HepG2 (cell line): ENCODE measurements at regions not wholly inside any gene's neighbourhood (a gene's known extent, or its start where the extent isn't known, plus 50 kb on each side); places are given as distances from the start of the nearest gene placed in this dataset.

Source experiments
- EEA1 ChIP-seq: sonication (generic); formaldehyde crosslinking; IDR thresholded peaks from 2 replicates; pipeline ENCODE4 v1.5.1; 2020; ENCODE audit warnings: mild to moderate bottlenecking, missing genetic modification reagents, borderline replicate concordance
- EHMT2 ChIP-seq: fragments of 200-600 bp; sonication (generic); IDR thresholded peaks from 2 replicates; pipeline ENCODE4 v1.7.0; 2017; ENCODE audit warnings: antibody characterized with exemption, low read depth, low read length, borderline replicate concordance
- HNRNPH1 ChIP-seq: fragments of 200-400 bp; formaldehyde crosslinking; optimal IDR thresholded peaks from 2 replicates; pipeline ENCODE3; 2017; ENCODE audit warnings: mild to moderate bottlenecking, low read depth, low read length
- NR2F2 ChIP-seq: IDR thresholded peaks from 2 replicates; pipeline ENCODE4 v1.6.1; 2012; ENCODE audit warnings: low read depth, inconsistent platforms, borderline replicate concordance
- RFXAP ChIP-seq: sonication (generic); formaldehyde crosslinking; IDR thresholded peaks from 2 replicates; pipeline ENCODE4 v1.4.0; 2020; ENCODE audit warnings: missing genetic modification reagents, borderline replicate concordance
- SIN3A ChIP-seq: IDR thresholded peaks from 2 replicates; pipeline ENCODE4 v1.6.1; 2011; ENCODE audit warnings: low read depth, mild to moderate bottlenecking, control low read depth, low read length, borderline replicate concordance
- SIX1 ChIP-seq: sonication (generic); formaldehyde crosslinking; IDR thresholded peaks from 2 replicates; pipeline ENCODE4 v1.4.0; 2020; ENCODE audit warnings: missing genetic modification reagents, borderline replicate concordance
- SP2 ChIP-seq: sonication (generic); formaldehyde crosslinking; IDR thresholded peaks from 2 replicates; pipeline ENCODE4 v1.5.1; 2020; ENCODE audit warnings: mild to moderate bottlenecking, missing genetic modification reagents
- TBL1XR1 ChIP-seq: fragments of 150-350 bp; IDR thresholded peaks from 2 replicates; pipeline ENCODE4 v1.6.1; 2014; ENCODE audit warnings: borderline replicate concordance, low read length; ENCODE audit not compliant: partially characterized antibody
- ZNF205 ChIP-seq: IDR thresholded peaks from 2 replicates; pipeline ENCODE4 v1.6.1; 2018; ENCODE audit warnings: missing biosample characterization, missing genetic modification reagents
- ZNF557 ChIP-seq: sonication (generic); formaldehyde crosslinking; IDR thresholded peaks from 2 replicates; pipeline ENCODE4 v1.4.0; 2020; ENCODE audit warnings: missing genetic modification reagents
- ZNF724P ChIP-seq: sonication (generic); formaldehyde crosslinking; IDR thresholded peaks from 2 replicates; pipeline ENCODE4 v1.8.0; 2022; ENCODE audit warnings: missing genetic modification reagents, borderline replicate concordance
- ZNF83 ChIP-seq: sonication (generic); formaldehyde crosslinking; IDR thresholded peaks from 2 replicates; pipeline ENCODE4 v1.4.0; 2020; ENCODE audit warnings: missing genetic modification reagents, mild to moderate bottlenecking, borderline replicate concordance
- TF ChIP-seq, protein P1 (sequence below): IDR thresholded peaks from 2 replicates; pipeline ENCODE4 v1.6.1; 2016; ENCODE audit warnings: missing compliant biosample characterization, missing genetic modification reagents, borderline replicate concordance
- TF ChIP-seq, protein P2 (sequence below): sonication (generic); formaldehyde crosslinking; IDR thresholded peaks from 2 replicates; pipeline ENCODE4 v1.4.0; 2020; ENCODE audit warnings: missing genetic modification reagents, mild to moderate bottlenecking, borderline replicate concordance
- TF ChIP-seq, protein P3 (sequence below): sonication (generic); formaldehyde crosslinking; IDR thresholded peaks from 2 replicates; pipeline ENCODE4 v1.4.0; 2020; ENCODE audit warnings: missing genetic modification reagents, mild to moderate bottlenecking, borderline replicate concordance
- TF ChIP-seq, protein P4 (sequence below): sonication (generic); formaldehyde crosslinking; IDR thresholded peaks from 2 replicates; pipeline ENCODE4 v1.4.0; 2020; ENCODE audit warnings: missing genetic modification reagents
- TF ChIP-seq, protein P5 (sequence below): sonication (generic); formaldehyde crosslinking; IDR thresholded peaks from 2 replicates; pipeline ENCODE4 v1.4.0; 2020; ENCODE audit warnings: mild to moderate bottlenecking, missing genetic modification reagents, borderline replicate concordance
- TF ChIP-seq, protein P6 (sequence below), 2 experiments: fragments of 450-650 bp in 1 of 2; sonication (generic) in 1 of 2; formaldehyde crosslinking; IDR thresholded peaks; 2 replicates each; pipeline versions ENCODE4 v1.5.0 to v1.8.0; 2020 to 2022; ENCODE audit warnings: mild to moderate bottlenecking in 1 of 2, missing genetic modification reagents in 1 of 2

DNA sequence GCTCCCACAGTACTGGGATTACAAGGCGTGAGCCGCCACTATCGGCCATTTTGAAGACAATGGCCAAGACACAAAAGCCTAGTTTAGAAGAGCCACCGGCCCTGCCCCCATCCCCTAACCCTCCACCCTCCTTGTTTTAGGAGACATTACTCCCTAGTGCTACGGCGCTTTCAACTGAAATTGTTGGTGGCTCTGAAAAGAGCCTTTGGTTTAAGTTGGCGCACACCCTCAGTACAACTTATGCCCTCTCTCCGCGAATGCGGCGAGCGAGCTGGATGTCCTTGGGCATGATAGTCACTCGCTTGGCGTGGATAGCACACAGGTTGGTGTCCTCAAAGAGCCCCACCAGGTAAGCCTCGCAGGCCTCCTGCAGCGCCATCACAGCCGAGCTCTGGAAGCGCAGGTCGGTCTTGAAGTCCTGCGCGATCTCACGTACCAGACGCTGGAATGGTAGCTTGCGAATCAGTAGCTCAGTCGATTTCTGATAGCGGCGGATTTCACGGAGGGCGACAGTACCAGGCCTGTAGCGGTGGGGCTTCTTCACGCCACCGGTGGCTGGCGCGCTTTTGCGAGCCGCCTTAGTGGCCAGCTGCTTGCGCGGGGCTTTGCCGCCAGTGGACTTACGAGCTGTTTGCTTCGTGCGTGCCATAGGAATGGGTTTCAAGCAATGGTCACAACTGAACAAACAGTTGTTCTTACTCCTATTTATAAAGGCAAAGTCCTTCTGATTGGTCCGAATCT, 114.9 kb upstream of the BTN3A2 start (continued):
- TF ChIP-seq, protein P1, sequence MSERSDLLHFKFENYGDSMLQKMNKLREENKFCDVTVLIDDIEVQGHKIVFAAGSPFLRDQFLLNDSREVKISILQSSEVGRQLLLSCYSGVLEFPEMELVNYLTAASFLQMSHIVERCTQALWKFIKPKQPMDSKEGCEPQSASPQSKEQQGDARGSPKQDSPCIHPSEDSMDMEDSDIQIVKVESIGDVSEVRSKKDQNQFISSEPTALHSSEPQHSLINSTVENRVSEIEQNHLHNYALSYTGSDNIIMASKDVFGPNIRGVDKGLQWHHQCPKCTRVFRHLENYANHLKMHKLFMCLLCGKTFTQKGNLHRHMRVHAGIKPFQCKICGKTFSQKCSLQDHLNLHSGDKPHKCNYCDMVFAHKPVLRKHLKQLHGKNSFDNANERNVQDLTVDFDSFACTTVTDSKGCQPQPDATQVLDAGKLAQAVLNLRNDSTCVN (CRISPR knock-in tag): no peak
- no peak for TF ChIP-seq NR2F2
- TF ChIP-seq, protein P2, sequence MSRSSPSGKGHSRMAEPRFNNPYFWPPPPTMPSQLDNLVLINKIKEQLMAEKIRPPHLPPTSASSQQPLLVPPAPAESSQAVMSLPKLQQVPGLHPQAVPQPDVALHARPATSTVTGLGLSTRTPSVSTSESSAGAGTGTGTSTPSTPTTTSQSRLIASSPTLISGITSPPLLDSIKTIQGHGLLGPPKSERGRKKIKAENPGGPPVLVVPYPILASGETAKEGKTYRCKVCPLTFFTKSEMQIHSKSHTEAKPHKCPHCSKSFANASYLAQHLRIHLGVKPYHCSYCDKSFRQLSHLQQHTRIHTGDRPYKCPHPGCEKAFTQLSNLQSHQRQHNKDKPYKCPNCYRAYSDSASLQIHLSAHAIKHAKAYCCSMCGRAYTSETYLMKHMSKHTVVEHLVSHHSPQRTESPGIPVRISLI (CRISPR knock-in tag): no peak
- no peak for TF ChIP-seq ZNF724P (CRISPR knock-in tag)
- TF ChIP-seq, protein P3, sequence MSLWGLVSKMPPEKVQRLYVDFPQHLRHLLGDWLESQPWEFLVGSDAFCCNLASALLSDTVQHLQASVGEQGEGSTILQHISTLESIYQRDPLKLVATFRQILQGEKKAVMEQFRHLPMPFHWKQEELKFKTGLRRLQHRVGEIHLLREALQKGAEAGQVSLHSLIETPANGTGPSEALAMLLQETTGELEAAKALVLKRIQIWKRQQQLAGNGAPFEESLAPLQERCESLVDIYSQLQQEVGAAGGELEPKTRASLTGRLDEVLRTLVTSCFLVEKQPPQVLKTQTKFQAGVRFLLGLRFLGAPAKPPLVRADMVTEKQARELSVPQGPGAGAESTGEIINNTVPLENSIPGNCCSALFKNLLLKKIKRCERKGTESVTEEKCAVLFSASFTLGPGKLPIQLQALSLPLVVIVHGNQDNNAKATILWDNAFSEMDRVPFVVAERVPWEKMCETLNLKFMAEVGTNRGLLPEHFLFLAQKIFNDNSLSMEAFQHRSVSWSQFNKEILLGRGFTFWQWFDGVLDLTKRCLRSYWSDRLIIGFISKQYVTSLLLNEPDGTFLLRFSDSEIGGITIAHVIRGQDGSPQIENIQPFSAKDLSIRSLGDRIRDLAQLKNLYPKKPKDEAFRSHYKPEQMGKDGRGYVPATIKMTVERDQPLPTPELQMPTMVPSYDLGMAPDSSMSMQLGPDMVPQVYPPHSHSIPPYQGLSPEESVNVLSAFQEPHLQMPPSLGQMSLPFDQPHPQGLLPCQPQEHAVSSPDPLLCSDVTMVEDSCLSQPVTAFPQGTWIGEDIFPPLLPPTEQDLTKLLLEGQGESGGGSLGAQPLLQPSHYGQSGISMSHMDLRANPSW (CRISPR knock-in tag): no peak
- no peak; the same call in 1 of the 2 replicates for TF ChIP-seq ZNF205
- TF ChIP-seq ZNF83 (CRISPR knock-in tag): no peak
- TF ChIP-seq, protein P4, sequence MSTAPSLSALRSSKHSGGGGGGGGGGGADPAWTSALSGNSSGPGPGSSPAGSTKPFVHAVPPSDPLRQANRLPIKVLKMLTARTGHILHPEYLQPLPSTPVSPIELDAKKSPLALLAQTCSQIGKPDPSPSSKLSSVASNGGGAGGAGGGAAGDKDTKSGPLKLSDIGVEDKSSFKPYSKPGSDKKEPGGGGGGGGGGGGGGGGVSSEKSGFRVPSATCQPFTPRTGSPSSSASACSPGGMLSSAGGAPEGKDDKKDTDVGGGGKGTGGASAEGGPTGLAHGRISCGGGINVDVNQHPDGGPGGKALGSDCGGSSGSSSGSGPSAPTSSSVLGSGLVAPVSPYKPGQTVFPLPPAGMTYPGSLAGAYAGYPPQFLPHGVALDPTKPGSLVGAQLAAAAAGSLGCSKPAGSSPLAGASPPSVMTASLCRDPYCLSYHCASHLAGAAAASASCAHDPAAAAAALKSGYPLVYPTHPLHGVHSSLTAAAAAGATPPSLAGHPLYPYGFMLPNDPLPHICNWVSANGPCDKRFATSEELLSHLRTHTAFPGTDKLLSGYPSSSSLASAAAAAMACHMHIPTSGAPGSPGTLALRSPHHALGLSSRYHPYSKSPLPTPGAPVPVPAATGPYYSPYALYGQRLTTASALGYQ (CRISPR knock-in tag): no peak; the same call in 1 of the 2 replicates
- TF ChIP-seq SP2: no peak
- TF ChIP-seq SIX1 (CRISPR knock-in tag): no peak
- peak; percentile 48; the same call in 1 of the 2 replicates for TF ChIP-seq EHMT2
- peak; percentile 78; the same call in 1 of the 2 replicates for TF ChIP-seq RFXAP (CRISPR knock-in tag)
- no peak for TF ChIP-seq TBL1XR1
- no peak for TF ChIP-seq EEA1 (CRISPR knock-in tag)
- TF ChIP-seq, protein P5, sequence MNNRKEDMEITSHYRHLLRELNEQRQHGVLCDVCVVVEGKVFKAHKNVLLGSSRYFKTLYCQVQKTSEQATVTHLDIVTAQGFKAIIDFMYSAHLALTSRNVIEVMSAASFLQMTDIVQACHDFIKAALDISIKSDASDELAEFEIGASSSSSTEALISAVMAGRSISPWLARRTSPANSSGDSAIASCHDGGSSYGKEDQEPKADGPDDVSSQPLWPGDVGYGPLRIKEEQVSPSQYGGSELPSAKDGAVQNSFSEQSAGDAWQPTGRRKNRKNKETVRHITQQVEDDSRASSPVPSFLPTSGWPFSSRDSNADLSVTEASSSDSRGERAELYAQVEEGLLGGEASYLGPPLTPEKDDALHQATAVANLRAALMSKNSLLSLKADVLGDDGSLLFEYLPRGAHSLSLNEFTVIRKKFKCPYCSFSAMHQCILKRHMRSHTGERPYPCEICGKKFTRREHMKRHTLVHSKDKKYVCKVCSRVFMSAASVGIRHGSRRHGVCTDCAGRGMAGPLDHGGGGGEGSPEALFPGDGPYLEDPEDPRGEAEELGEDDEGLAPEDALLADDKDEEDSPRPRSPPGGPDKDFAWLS (CRISPR knock-in tag): no peak
- no peak; the same call in 1 of the 2 replicates for TF ChIP-seq SIN3A
- no peak for TF ChIP-seq HNRNPH1
- TF ChIP-seq, protein P6, sequence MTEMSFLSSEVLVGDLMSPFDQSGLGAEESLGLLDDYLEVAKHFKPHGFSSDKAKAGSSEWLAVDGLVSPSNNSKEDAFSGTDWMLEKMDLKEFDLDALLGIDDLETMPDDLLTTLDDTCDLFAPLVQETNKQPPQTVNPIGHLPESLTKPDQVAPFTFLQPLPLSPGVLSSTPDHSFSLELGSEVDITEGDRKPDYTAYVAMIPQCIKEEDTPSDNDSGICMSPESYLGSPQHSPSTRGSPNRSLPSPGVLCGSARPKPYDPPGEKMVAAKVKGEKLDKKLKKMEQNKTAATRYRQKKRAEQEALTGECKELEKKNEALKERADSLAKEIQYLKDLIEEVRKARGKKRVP (CRISPR knock-in tag; IDR thresholded peaks at IDR 0.05): no peak
- TF ChIP-seq ZNF557 (CRISPR knock-in tag): no peak
